Endodermal cell (in vitro differentiated cells): ENCODE measurements at regions not wholly inside any gene's neighbourhood (a gene's known extent, or its start where the extent isn't known, plus 50 kb on each side); places are given as distances from the start of the nearest gene placed in this dataset.

Experiments used
- DNase-seq: peaks from one replicate; pipeline ENCODE4 v3.0.0-alpha.2; 2017
- H3K27ac ChIP-seq: 2 replicates; pipeline ENCODE4 v1.5.1; 2013; ENCODE audit warnings: mild to moderate bottlenecking, low read depth, low read length, moderate library complexity
- H3K27me3 ChIP-seq: 2 replicates; pipeline ENCODE4 v1.6.1; 2013; ENCODE audit warnings: mild to moderate bottlenecking, low read length, moderate library complexity; ENCODE audit not compliant: insufficient read depth, control insufficient read depth, poor library complexity, severe bottlenecking
- H3K36me3 ChIP-seq: 2 replicates; pipeline ENCODE4 v1.7.0; 2013; ENCODE audit warnings: mild to moderate bottlenecking, low read length, moderate library complexity; ENCODE audit not compliant: control insufficient read depth, insufficient read depth
- H3K4me1 ChIP-seq: one replicate; pipeline ENCODE4 v1.7.0; 2013; ENCODE audit warnings: low read length; ENCODE audit not compliant: control insufficient read depth, insufficient read depth
- H3K4me3 ChIP-seq: 2 replicates; pipeline ENCODE4 v1.5.1; 2013; ENCODE audit warnings: mild to moderate bottlenecking, low read length, moderate library complexity
- H3K9ac ChIP-seq: 2 replicates; pipeline ENCODE4 v1.6.1; 2013; ENCODE audit warnings: mild to moderate bottlenecking, low read length, moderate library complexity; ENCODE audit not compliant: poor library complexity, severe bottlenecking; ENCODE audit errors: extremely low read depth
- H3K9me3 ChIP-seq: 2 replicates; pipeline ENCODE4 v1.6.1; 2013; ENCODE audit warnings: mild to moderate bottlenecking, low read length, moderate library complexity; ENCODE audit not compliant: control insufficient read depth
- H3K27ac Mint-ChIP-seq: 2 replicates; pipeline ENCODE4 v1.8.0; 2020; ENCODE audit warnings: mixed read lengths
- H3K27me3 Mint-ChIP-seq: 2 replicates; pipeline ENCODE4 v1.8.0; 2021; ENCODE audit warnings: mild to moderate bottlenecking, mixed read lengths; ENCODE audit not compliant: insufficient read depth
- H3K36me3 Mint-ChIP-seq: 2 replicates; pipeline ENCODE4 v1.8.0; 2020; ENCODE audit warnings: low read depth, mixed read lengths
- H3K4me1 Mint-ChIP-seq: 2 replicates; pipeline ENCODE4 v1.8.0; 2020; ENCODE audit warnings: mixed read lengths
- H3K4me3 Mint-ChIP-seq: 2 replicates; pipeline ENCODE4 v1.8.0; 2020; ENCODE audit warnings: mild to moderate bottlenecking, moderate library complexity, mixed read lengths
- H3K9me3 Mint-ChIP-seq: 2 replicates; pipeline ENCODE4 v1.8.0; 2020; ENCODE audit warnings: mild to moderate bottlenecking, mixed read lengths
- WGBS, 2 experiments: methylation state at CpG; one replicate each; pipeline versions ENCODE4 v1.1.5 to v1.1.7; 2013; ENCODE audit warnings: missing lambda C conversion rate in 2 of 2, mixed read lengths in 1 of 2; ENCODE audit not compliant: insufficient coverage in 1 of 2, insufficient read length in 1 of 2; 5-methylcytosine and 5-hydroxymethylcytosine counted together
- TF ChIP-seq, protein P1 (sequence below): fragments of 200-600 bp; sonication (generic); conservative IDR thresholded peaks from 2 replicates; pipeline ENCODE4 v1.5.0; 2021; ENCODE audit warnings: antibody characterized with exemption, mild to moderate bottlenecking

DNA sequence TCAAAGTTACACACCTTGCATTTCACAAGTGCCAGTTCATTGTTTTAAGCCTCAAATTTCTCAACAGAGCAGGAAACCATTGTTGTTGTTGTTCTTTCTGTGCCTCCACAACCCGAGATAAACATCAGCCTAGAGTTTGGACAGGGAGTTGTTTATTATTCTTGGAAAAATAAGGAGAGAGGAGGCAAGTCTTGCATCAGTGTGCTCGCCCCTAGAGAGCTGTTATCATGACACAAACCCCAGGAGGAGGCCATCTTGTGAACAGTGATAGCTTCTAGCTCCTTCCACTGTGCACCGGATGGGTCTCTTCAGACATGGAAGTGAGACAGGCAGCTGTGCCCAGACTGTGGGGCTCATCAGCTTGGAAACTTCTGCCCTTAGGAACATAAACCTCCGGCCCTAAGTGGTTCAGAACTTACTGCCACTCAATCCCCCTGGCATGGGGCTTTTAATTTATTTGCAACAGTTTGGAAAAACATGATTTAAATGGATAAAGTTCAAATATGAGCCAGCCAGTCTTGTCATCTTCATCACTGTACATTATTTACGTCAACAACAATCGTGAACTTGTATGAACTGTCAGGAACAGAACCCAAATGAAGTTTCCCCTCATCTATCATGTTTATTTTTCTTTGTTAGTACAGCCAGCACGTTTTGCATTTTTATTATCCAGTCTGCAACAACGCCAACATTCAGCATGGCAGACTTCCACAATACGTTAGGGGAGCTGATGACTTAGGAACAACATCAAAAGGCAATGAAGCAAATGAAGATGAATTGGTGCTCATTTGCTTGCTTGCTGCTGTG, 181.7 kb upstream of the S1PR3 start:
- no peak overlapping the region for H3K27ac ChIP-seq
- no peaks in the 10 kb centered on the region for H3K4me1 ChIP-seq
- WGBS, 2 experiments = 85 to 89% methylated on average over 6 to 9 of the region's 9 CpGs
- TF ChIP-seq, protein P1, sequence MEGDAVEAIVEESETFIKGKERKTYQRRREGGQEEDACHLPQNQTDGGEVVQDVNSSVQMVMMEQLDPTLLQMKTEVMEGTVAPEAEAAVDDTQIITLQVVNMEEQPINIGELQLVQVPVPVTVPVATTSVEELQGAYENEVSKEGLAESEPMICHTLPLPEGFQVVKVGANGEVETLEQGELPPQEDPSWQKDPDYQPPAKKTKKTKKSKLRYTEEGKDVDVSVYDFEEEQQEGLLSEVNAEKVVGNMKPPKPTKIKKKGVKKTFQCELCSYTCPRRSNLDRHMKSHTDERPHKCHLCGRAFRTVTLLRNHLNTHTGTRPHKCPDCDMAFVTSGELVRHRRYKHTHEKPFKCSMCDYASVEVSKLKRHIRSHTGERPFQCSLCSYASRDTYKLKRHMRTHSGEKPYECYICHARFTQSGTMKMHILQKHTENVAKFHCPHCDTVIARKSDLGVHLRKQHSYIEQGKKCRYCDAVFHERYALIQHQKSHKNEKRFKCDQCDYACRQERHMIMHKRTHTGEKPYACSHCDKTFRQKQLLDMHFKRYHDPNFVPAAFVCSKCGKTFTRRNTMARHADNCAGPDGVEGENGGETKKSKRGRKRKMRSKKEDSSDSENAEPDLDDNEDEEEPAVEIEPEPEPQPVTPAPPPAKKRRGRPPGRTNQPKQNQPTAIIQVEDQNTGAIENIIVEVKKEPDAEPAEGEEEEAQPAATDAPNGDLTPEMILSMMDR = no peak
- H3K27me3 ChIP-seq = no peaks in the 10 kb centered on the region
- H3K4me3 Mint-ChIP-seq = no peak overlapping the region
- H3K4me3 ChIP-seq = no peak overlapping the region
- no peaks in the 10 kb centered on the region for H3K9me3 Mint-ChIP-seq
- peak; percentile 20 for DNase-seq
- H3K36me3 ChIP-seq = no peaks in the 10 kb centered on the region
- H3K4me1 Mint-ChIP-seq = peaks cover 11% of the 10 kb centered on the region
- H3K27me3 Mint-ChIP-seq = no peaks in the 10 kb centered on the region
- no peaks in the 10 kb centered on the region for H3K9me3 ChIP-seq
- no peaks in the 10 kb centered on the region for H3K36me3 Mint-ChIP-seq
- no peak overlapping the region for H3K27ac Mint-ChIP-seq
- no peak overlapping the region for H3K9ac ChIP-seq

DNA sequence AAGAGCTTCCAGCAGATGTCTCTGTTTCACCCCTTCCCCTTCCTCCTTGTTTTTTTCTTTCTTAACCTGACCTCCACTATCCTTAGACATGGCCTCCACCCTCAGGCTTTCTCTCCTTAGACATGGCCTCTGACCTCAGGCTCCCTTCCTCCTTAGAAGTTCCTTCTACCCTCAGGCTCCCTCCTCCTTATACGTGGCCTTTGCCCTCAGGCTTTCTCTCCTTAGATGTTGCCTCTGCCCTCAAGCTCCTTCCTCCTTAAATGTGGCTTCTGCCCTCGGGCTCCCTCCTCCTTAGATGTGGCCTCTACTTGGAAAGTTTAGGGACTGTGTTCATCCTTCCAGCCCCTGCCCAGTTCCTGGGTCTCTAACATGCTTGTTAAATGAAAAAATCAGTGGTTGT, 180.4 kb upstream of the S1PR3 start:
- H3K27me3 Mint-ChIP-seq = no peaks in the 10 kb centered on the region
- H3K4me3 Mint-ChIP-seq = no peak overlapping the region
- H3K9me3 Mint-ChIP-seq = no peaks in the 10 kb centered on the region
- no peaks in the 10 kb centered on the region for H3K36me3 Mint-ChIP-seq
- no peak for DNase-seq
- Histone ChIP-seq H3K9me3 (no peaks in the 10 kb centered on the region), H3K4me1 (no peaks in the 10 kb centered on the region), H3K9ac (no peak overlapping the region), H3K4me3 (no peak overlapping the region), H3K36me3 (no peaks in the 10 kb centered on the region), H3K27ac (no peak overlapping the region), H3K27me3 (no peaks in the 10 kb centered on the region)
- TF ChIP-seq, protein P1 = no peak
- H3K27ac Mint-ChIP-seq = no peak overlapping the region
- H3K4me1 Mint-ChIP-seq = peaks cover 11% of the 10 kb centered on the region
- WGBS, 2 experiments = 89 to 100% methylated on average over 2 of the region's 2 CpGs

DNA sequence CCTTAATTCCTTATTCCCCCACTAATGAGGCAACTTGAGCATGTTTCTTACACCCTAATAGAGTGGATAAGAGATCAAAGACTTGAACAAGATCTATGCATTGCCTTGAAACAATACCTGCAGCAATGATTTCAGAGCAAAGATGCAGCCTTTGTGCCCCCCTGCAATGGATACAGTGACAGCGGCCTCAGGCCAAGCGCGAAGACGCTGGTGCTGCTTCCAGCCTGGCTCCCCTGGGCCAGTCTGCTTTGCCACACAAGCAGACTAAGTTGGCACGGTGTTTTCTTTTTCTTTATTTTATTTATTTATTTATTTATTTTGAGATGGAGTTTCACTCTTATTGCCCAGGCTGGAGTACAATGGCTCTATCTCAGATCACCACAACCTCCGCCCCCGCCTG, 179.8 kb upstream of the S1PR3 start:
- no peak overlapping the region for H3K27ac ChIP-seq
- H3K27me3 ChIP-seq = no peaks in the 10 kb centered on the region
- no peaks in the 10 kb centered on the region for H3K9me3 ChIP-seq
- no peak overlapping the region for H3K4me3 ChIP-seq
- Mint-ChIP-seq H3K27ac (no peak overlapping the region), H3K4me1 (peaks cover 11% of the 10 kb centered on the region), H3K27me3 (no peaks in the 10 kb centered on the region), H3K9me3 (no peaks in the 10 kb centered on the region), H3K36me3 (no peaks in the 10 kb centered on the region), H3K4me3 (no peak overlapping the region)
- DNase-seq = no peak
- no peak overlapping the region for H3K9ac ChIP-seq
- TF ChIP-seq, protein P1 = no peak
- H3K36me3 ChIP-seq = no peaks in the 10 kb centered on the region
- no peaks in the 10 kb centered on the region for H3K4me1 ChIP-seq
- WGBS, 2 experiments = 91 to 95% methylated on average over 4 to 6 of the region's 7 CpGs
